H9 (cell line): ENCODE measurements at regions not wholly inside any gene's neighbourhood (a gene's known extent, or its start where the extent isn't known, plus 50 kb on each side); places are given as distances from the start of the nearest gene placed in this dataset.

ENCODE experiments used
- DNase-seq: peaks from one replicate; pipeline ENCODE4 v3.0.0-alpha.2; 2017
- H2AFZ ChIP-seq: one replicate; pipeline ENCODE4 v1.6.1; 2013; ENCODE audit warnings: mild to moderate bottlenecking, low read length, control low read depth, moderate library complexity
- H2AK5ac ChIP-seq: 2 replicates; pipeline ENCODE4 v1.6.1; 2013; ENCODE audit warnings: low read length, control low read depth, mixed read lengths; ENCODE audit not compliant: insufficient read length
- H2BK120ac ChIP-seq: one replicate; pipeline ENCODE4 v1.6.1; 2013; ENCODE audit warnings: low read depth, mild to moderate bottlenecking, low read length, control low read depth, inconsistent platforms; ENCODE audit not compliant: poor library complexity, severe bottlenecking
- H2BK12ac ChIP-seq: 2 replicates; pipeline ENCODE4 v1.6.1; 2013; ENCODE audit warnings: low read length, control low read depth, mixed read lengths, low read depth; ENCODE audit not compliant: insufficient read length
- H2BK15ac ChIP-seq: 2 replicates; pipeline ENCODE4 v1.6.1; 2013; ENCODE audit warnings: low read depth, low read length, control low read depth
- H2BK20ac ChIP-seq: one replicate; pipeline ENCODE4 v1.6.1; 2013; ENCODE audit warnings: low read depth, mild to moderate bottlenecking, low read length, control low read depth, inconsistent platforms; ENCODE audit not compliant: poor library complexity, severe bottlenecking
- H2BK5ac ChIP-seq: 2 replicates; pipeline ENCODE4 v1.6.1; 2013; ENCODE audit warnings: low read length, control low read depth, mixed read lengths; ENCODE audit not compliant: insufficient read length
- H3K14ac ChIP-seq: 2 replicates; pipeline ENCODE4 v1.6.1; 2013; ENCODE audit warnings: low read length, control low read depth; ENCODE audit not compliant: insufficient read depth
- H3K18ac ChIP-seq: 2 replicates; pipeline ENCODE4 v1.6.1; 2013; ENCODE audit warnings: low read depth, mild to moderate bottlenecking, mixed read lengths, low read length, control low read depth; ENCODE audit not compliant: insufficient read length
- H3K23ac ChIP-seq: 2 replicates; pipeline ENCODE4 v1.6.1; 2013; ENCODE audit warnings: low read length, control low read depth, mixed read lengths, low read depth; ENCODE audit not compliant: insufficient read length
- H3K23me2 ChIP-seq: 2 replicates; pipeline ENCODE4 v1.6.1; 2013; ENCODE audit warnings: low read depth, mild to moderate bottlenecking, mixed read lengths, low read length, control low read depth; ENCODE audit not compliant: insufficient read length, poor library complexity, severe bottlenecking
- H3K27ac ChIP-seq: 2 replicates; pipeline ENCODE4 v1.5.1; 2013; ENCODE audit warnings: low read length, control low read depth, mixed read lengths, low read depth; ENCODE audit not compliant: insufficient read length
- H3K27me3 ChIP-seq: 2 replicates; pipeline ENCODE4 v1.6.1; 2013; ENCODE audit warnings: low read length, control low read depth, inconsistent platforms; ENCODE audit not compliant: insufficient read depth
- H3K4ac ChIP-seq: 2 replicates; pipeline ENCODE4 v1.6.1; 2013; ENCODE audit warnings: low read depth, mild to moderate bottlenecking, control low read depth, inconsistent platforms, low read length, moderate library complexity
- H3K4me1 ChIP-seq: 2 replicates; pipeline ENCODE4 v1.6.1; 2013; ENCODE audit warnings: low read length, control low read depth, inconsistent platforms; ENCODE audit not compliant: insufficient read depth
- H3K4me2 ChIP-seq: 2 replicates; pipeline ENCODE4 v1.6.1; 2013; ENCODE audit warnings: low read length, control low read depth, mixed read lengths; ENCODE audit not compliant: insufficient read length, insufficient read depth
- H3K56ac ChIP-seq: 2 replicates; pipeline ENCODE4 v1.6.1; 2013; ENCODE audit warnings: low read depth, mild to moderate bottlenecking, mixed read lengths, low read length, control low read depth; ENCODE audit not compliant: insufficient read length
- H3K79me1 ChIP-seq: 2 replicates; pipeline ENCODE4 v1.6.1; 2013; ENCODE audit warnings: low read depth, mild to moderate bottlenecking, moderate library complexity, low read length, control low read depth, inconsistent platforms; ENCODE audit not compliant: insufficient read depth, poor library complexity, severe bottlenecking
- H3K79me2 ChIP-seq: 2 replicates; pipeline ENCODE4 v1.6.1; 2013; ENCODE audit warnings: low read length, control low read depth, inconsistent platforms; ENCODE audit not compliant: insufficient read depth
- H3K9ac ChIP-seq: 2 replicates; pipeline ENCODE4 v1.6.1; 2013; ENCODE audit warnings: low read length, control low read depth, mixed read lengths; ENCODE audit not compliant: insufficient read length; ENCODE audit errors: extremely low read depth
- H3K9me3 ChIP-seq: one replicate; pipeline ENCODE4 v1.6.1; 2013; ENCODE audit warnings: low read depth, low read length, inconsistent platforms; ENCODE audit not compliant: control insufficient read depth
- H3T11ph ChIP-seq: one replicate; pipeline ENCODE4 v1.6.1; 2013; ENCODE audit warnings: mild to moderate bottlenecking, low read length, control low read depth, inconsistent platforms
- H4K20me1 ChIP-seq: one replicate; pipeline ENCODE4 v1.6.1; 2013; ENCODE audit not compliant: control insufficient read depth, insufficient read length, insufficient read depth
- H4K5ac ChIP-seq: 2 replicates; pipeline ENCODE4 v1.6.1; 2013; ENCODE audit warnings: low read depth, mild to moderate bottlenecking, mixed read lengths, low read length, control low read depth; ENCODE audit not compliant: insufficient read length
- H4K8ac ChIP-seq: replicated peaks from 2 replicates; pipeline ENCODE4 v1.6.1; 2013; ENCODE audit warnings: low read length, control low read depth, mixed read lengths, low read depth; ENCODE audit not compliant: insufficient read length
- H4K91ac ChIP-seq: 2 replicates; pipeline ENCODE4 v1.6.1; 2013; ENCODE audit warnings: low read depth, mild to moderate bottlenecking, moderate library complexity, mixed read lengths, low read length, control low read depth; ENCODE audit not compliant: insufficient read length
- H3K27ac Mint-ChIP-seq, 3 experiments: 2 replicates in 2 of 3; 3 replicates in 1 of 3; pipeline ENCODE4 v1.8.0; 2020 to 2021; ENCODE audit warnings: mixed read lengths in 3 of 3, mild to moderate bottlenecking in 1 of 3, moderate library complexity in 1 of 3
- H3K27me3 Mint-ChIP-seq: 2 replicates; pipeline ENCODE4 v1.8.0; 2021; ENCODE audit warnings: low read depth, mild to moderate bottlenecking, moderate library complexity, mixed read lengths
- H3K36me3 Mint-ChIP-seq, 3 experiments: 2 replicates in 2 of 3; 3 replicates in 1 of 3; pipeline ENCODE4 v1.8.0; 2020 to 2021; ENCODE audit warnings: low read depth in 3 of 3, mixed read lengths in 3 of 3; ENCODE audit not compliant: insufficient read depth in 1 of 3
- H3K4me1 Mint-ChIP-seq, 2 experiments: 2 replicates each; pipeline ENCODE4 v1.8.0; 2020; ENCODE audit warnings: mixed read lengths in 2 of 2
- H3K4me3 Mint-ChIP-seq, 2 experiments: 2 replicates in 1 of 2; 3 replicates in 1 of 2; pipeline ENCODE4 v1.8.0; 2020 to 2021; ENCODE audit warnings: mild to moderate bottlenecking in 2 of 2, mixed read lengths in 2 of 2, moderate library complexity in 1 of 2
- H3K9me3 Mint-ChIP-seq, 2 experiments: 2 replicates in 1 of 2; 3 replicates in 1 of 2; pipeline ENCODE4 v1.8.0; 2020; ENCODE audit warnings: mild to moderate bottlenecking in 2 of 2, mixed read lengths in 2 of 2, moderate library complexity in 1 of 2
- WGBS: extraction: QIAGEN DNeasy Blood & Tissue Kit; methylation state at CpG from one replicate; pipeline ENCODE4 v1.1.7; 2013; ENCODE audit warnings: missing lambda C conversion rate, low lambda C conversion rate, mixed read lengths; ENCODE audit not compliant: insufficient read length; ENCODE audit errors: extremely low coverage; 5-methylcytosine and 5-hydroxymethylcytosine counted together
- TF ChIP-seq, protein P1 (sequence below): fragments of 200-600 bp; sonication (generic); conservative IDR thresholded peaks from 3 replicates; pipeline ENCODE4 v1.8.0; 2021; ENCODE audit warnings: antibody characterized with exemption, mild to moderate bottlenecking

DNA sequence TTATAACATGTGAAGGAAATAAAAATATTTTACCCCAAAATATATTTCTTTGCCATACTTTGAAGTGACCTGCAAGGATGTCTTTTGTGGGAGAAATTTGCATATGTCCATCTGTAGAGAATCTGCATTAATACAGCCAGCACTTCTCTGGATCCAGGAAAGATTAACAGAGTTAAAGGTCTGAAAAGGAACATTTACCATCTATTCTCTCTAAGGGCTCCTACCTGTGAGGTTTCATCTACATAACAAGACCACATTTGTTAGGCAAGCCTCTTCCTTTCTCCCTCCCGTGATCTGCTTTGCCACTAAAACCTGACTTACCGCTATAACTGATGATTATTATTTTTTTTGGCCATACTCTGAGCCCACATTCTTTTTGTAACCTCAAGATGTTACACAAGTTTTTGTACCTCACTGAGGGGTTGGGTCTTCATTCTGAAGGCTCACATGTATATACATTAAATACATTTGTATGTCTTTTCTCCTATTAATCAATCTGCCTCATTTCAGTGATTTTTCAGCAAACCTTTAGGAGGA lies 129.4 kb downstream of the AKR1D1 start:
- H3K18ac ChIP-seq = no peak overlapping the region
- no peak overlapping the region for H3K56ac ChIP-seq
- H3K4ac ChIP-seq = no peak overlapping the region
- TF ChIP-seq, protein P1, sequence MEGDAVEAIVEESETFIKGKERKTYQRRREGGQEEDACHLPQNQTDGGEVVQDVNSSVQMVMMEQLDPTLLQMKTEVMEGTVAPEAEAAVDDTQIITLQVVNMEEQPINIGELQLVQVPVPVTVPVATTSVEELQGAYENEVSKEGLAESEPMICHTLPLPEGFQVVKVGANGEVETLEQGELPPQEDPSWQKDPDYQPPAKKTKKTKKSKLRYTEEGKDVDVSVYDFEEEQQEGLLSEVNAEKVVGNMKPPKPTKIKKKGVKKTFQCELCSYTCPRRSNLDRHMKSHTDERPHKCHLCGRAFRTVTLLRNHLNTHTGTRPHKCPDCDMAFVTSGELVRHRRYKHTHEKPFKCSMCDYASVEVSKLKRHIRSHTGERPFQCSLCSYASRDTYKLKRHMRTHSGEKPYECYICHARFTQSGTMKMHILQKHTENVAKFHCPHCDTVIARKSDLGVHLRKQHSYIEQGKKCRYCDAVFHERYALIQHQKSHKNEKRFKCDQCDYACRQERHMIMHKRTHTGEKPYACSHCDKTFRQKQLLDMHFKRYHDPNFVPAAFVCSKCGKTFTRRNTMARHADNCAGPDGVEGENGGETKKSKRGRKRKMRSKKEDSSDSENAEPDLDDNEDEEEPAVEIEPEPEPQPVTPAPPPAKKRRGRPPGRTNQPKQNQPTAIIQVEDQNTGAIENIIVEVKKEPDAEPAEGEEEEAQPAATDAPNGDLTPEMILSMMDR = no peak
- no peak overlapping the region for H2AFZ ChIP-seq
- H3K27ac Mint-ChIP-seq = peak overlapping the region in 2 of 3 experiments; percentile 99; a peak in 6 of 7 replicates
- no peak overlapping the region for H3T11ph ChIP-seq
- no peaks in the 10 kb centered on the region for H3K9me3 ChIP-seq
- no peak overlapping the region for H4K5ac ChIP-seq
- H3K27ac ChIP-seq = peak overlapping the region; percentile 74
- no peaks in the 10 kb centered on the region for H3K23me2 ChIP-seq
- peak overlapping the region; percentile 28 for H3K4me2 ChIP-seq
- H3K9me3 Mint-ChIP-seq = peaks cover 6 to 7% of the 10 kb centered on the region in 2 experiments; a peak in 4 of 5 replicates
- H3K4me3 Mint-ChIP-seq = peak overlapping the region in 1 of 2 experiments; percentile 25; a peak in 2 of 5 replicates
- no peak overlapping the region for H2BK15ac ChIP-seq
- H4K20me1 ChIP-seq = no peaks in the 10 kb centered on the region
- H3K23ac ChIP-seq = no peak overlapping the region
- H3K4me1 ChIP-seq = peaks cover 5% of the 10 kb centered on the region; the same call in 1 of the 2 replicates
- no peak overlapping the region for H4K91ac ChIP-seq
- no peak overlapping the region for H2BK120ac ChIP-seq
- DNase-seq = no peak
- no peaks in the 10 kb centered on the region for H3K27me3 Mint-ChIP-seq
- H4K8ac ChIP-seq = no peak overlapping the region
- no peak overlapping the region for H2BK5ac ChIP-seq
- no peak overlapping the region for H2BK12ac ChIP-seq
- WGBS = no CpG with 5 or more reads among the region's 2 CpGs
- no peaks in the 10 kb centered on the region for H3K79me1 ChIP-seq
- no peak overlapping the region for H2AK5ac ChIP-seq
- peaks cover 63 to 65% of the 10 kb centered on the region in 2 experiments for H3K4me1 Mint-ChIP-seq
- H3K79me2 ChIP-seq = no peaks in the 10 kb centered on the region
- H3K9ac ChIP-seq = no peak overlapping the region
- H3K27me3 ChIP-seq = no peaks in the 10 kb centered on the region; the same call in 1 of the 2 replicates
- no peak overlapping the region for H2BK20ac ChIP-seq
- H3K14ac ChIP-seq = no peak overlapping the region
- H3K36me3 Mint-ChIP-seq = peaks cover 4 to 17% (median 8%) of the 10 kb centered on the region in 3 experiments; a peak in 6 of 7 replicates
